Muscle layer of colon (tissue), 2 donors: ENCODE measurements at regions not wholly inside any gene's neighbourhood (a gene's known extent, or its start where the extent isn't known, plus 50 kb on each side); places are given as distances from the start of the nearest gene placed in this dataset.

Experiments used
- H3K27ac ChIP-seq: one replicate; pipeline ENCODE4 v1.7.0; 2013; ENCODE audit warnings: low read depth, mild to moderate bottlenecking, low read length, moderate library complexity
- H3K27me3 ChIP-seq, 2 donors: one replicate each; pipeline ENCODE4 v1.7.0; 2013; ENCODE audit warnings: low read length in 2 of 2, mild to moderate bottlenecking in 2 of 2; ENCODE audit not compliant: insufficient read depth in 2 of 2, control insufficient read depth in 1 of 2
- H3K36me3 ChIP-seq: one replicate; pipeline ENCODE4 v1.7.0; 2013; ENCODE audit warnings: mild to moderate bottlenecking, low read length; ENCODE audit not compliant: insufficient read depth
- H3K4me1 ChIP-seq: one replicate; pipeline ENCODE4 v1.7.0; 2013; ENCODE audit warnings: mild to moderate bottlenecking, low read length; ENCODE audit not compliant: insufficient read depth
- H3K4me3 ChIP-seq, 2 donors: one replicate each; pipeline ENCODE4 v1.7.0; 2013; ENCODE audit warnings: low read length in 2 of 2, low read depth in 1 of 2, mild to moderate bottlenecking in 1 of 2, moderate library complexity in 1 of 2
- H3K9ac ChIP-seq: one replicate; pipeline ENCODE4 v1.7.0; 2013; ENCODE audit warnings: low read length
- H3K9me3 ChIP-seq: one replicate; pipeline ENCODE4 v1.7.0; 2013; ENCODE audit warnings: mild to moderate bottlenecking, low read length
- donor health status: abdominal sarcoma.
- donor health status: Adenocarcinoma of cecum.

- H3K4me1 ChIP-seq, result no peaks in the 10 kb centered on the region
- H3K4me3 ChIP-seq, result no peak overlapping the region
- H3K27ac ChIP-seq, result no peak overlapping the region
- no peaks in the 10 kb centered on the region for H3K27me3 ChIP-seq
- no peaks in the 10 kb centered on the region for H3K36me3 ChIP-seq
- no peak overlapping the region for H3K9ac ChIP-seq
- H3K9me3 ChIP-seq, result no peaks in the 10 kb centered on the region
These were observed 204.8 kb upstream of the NOX3 start for GRCh38 chr6:155660251-155660977.

GRCh38 chr6:155656024-155656423, 200.4 kb upstream of the NOX3 start:
- H3K27ac ChIP-seq, result no peak overlapping the region
- H3K9me3 ChIP-seq, result no peaks in the 10 kb centered on the region
- H3K36me3 ChIP-seq, result no peaks in the 10 kb centered on the region
- no peak overlapping the region for H3K9ac ChIP-seq
- H3K4me1 ChIP-seq, result no peaks in the 10 kb centered on the region
- H3K27me3 ChIP-seq, result no peaks in the 10 kb centered on the region
- H3K4me3 ChIP-seq, result no peak overlapping the region

- Histone ChIP-seq H3K9me3 (no peaks in the 10 kb centered on the region), H3K36me3 (no peaks in the 10 kb centered on the region), H3K27me3 (no peaks in the 10 kb centered on the region), H3K9ac (no peak overlapping the region), H3K4me1 (no peaks in the 10 kb centered on the region), H3K4me3 (no peak overlapping the region), H3K27ac (no peak overlapping the region)
These were observed 198.8 kb upstream of the NOX3 start for GRCh38 chr6:155654474-155654873.

DNA sequence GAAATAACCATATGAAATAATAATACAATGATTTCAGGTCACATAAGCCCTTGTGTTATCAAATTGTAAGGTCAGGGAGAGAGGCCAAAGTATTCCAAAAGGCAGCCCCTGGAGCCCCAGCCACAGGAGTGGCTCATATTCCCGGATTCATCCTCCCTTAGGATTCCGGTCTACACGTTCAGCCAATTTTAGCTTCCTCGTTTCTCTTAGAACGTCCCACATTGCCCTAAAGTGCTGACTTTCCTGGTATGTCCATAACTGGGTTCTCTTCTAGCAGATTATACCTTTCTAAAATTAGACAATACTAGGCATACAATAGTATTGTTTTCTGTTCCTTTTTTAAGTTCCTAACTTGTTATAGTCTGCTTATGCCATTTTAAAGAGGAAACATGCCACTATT, 192.7 kb upstream of the NOX3 start:
- Histone ChIP-seq H3K36me3 (no peaks in the 10 kb centered on the region), H3K9ac (no peak overlapping the region), H3K27me3 (no peaks in the 10 kb centered on the region), H3K4me1 (no peaks in the 10 kb centered on the region), H3K4me3 (no peak overlapping the region), H3K27ac (no peak overlapping the region), H3K9me3 (no peaks in the 10 kb centered on the region)

DNA sequence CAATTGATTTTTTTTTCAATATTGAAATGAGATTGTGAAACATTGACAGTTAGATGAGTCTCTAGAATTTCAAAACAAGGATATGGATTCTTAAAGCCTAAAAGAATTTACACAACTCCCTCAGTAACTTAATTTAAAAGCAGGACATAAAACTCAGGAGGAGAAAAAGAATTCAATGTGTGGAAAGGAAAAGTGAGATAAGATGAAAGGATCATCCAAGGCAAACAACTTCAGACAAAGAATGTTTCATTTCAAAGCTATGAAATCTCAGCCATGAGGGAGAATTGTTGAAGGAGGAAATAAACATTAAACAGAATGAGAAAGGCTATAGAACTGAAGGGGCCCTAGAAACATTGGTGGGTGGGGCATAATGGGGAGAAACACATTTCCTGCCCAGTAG, 191.7 kb upstream of the NOX3 start:
- no peaks in the 10 kb centered on the region for H3K9me3 ChIP-seq
- H3K4me1 ChIP-seq, result no peaks in the 10 kb centered on the region
- H3K27ac ChIP-seq, result no peak overlapping the region
- no peak overlapping the region for H3K4me3 ChIP-seq
- H3K27me3 ChIP-seq, result no peaks in the 10 kb centered on the region
- H3K36me3 ChIP-seq, result no peaks in the 10 kb centered on the region
- no peak overlapping the region for H3K9ac ChIP-seq

- no peak overlapping the region for H3K27ac ChIP-seq
- H3K27me3 ChIP-seq, result no peaks in the 10 kb centered on the region
- H3K9ac ChIP-seq, result no peak overlapping the region
- no peaks in the 10 kb centered on the region for H3K36me3 ChIP-seq
- H3K4me1 ChIP-seq, result no peaks in the 10 kb centered on the region
- no peak overlapping the region for H3K4me3 ChIP-seq
- H3K9me3 ChIP-seq, result no peaks in the 10 kb centered on the region
These were observed 190.8 kb upstream of the NOX3 start for GRCh38 chr6:155646443-155646842.

DNA sequence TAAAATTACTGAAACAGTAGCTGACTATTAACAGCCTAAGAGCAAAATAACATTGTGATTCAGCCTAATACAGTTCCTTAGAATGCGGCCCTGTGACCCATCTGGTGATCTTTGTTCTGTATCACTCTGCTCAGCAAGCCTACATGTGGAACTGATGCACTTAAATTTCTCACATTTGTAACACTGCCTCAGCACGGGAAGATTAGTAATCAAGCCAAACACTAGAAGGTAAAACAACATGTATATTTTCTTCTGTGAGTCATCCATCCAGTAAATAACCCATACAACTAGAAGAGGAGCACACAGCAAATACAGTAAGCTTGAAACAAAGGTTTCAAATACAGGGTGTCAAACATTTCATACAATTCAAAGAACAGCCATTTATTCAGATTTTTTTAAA, 189.7 kb upstream of the NOX3 start:
- no peaks in the 10 kb centered on the region for H3K36me3 ChIP-seq
- no peak overlapping the region for H3K4me3 ChIP-seq
- no peaks in the 10 kb centered on the region for H3K27me3 ChIP-seq
- no peak overlapping the region for H3K27ac ChIP-seq
- no peaks in the 10 kb centered on the region for H3K9me3 ChIP-seq
- H3K4me1 ChIP-seq, result no peaks in the 10 kb centered on the region
- H3K9ac ChIP-seq, result no peak overlapping the region

GRCh38 chr6:155641603-155642002, 186.0 kb upstream of the NOX3 start:
- Histone ChIP-seq H3K9ac (no peak overlapping the region), H3K36me3 (no peaks in the 10 kb centered on the region)

GRCh38 chr6:155638200-155638599, 182.6 kb upstream of the NOX3 start:
- Histone ChIP-seq H3K4me3 (no peak overlapping the region), H3K36me3 (no peaks in the 10 kb centered on the region), H3K27me3 (no peaks in the 10 kb centered on the region)

More at GRCh38 chr6:155641603-155642002, 186.0 kb upstream of the NOX3 start:
- Histone ChIP-seq H3K9me3 (no peaks in the 10 kb centered on the region), H3K27me3 (no peaks in the 10 kb centered on the region), H3K4me1 (no peaks in the 10 kb centered on the region), H3K27ac (no peak overlapping the region), H3K4me3 (no peak overlapping the region)

GRCh38 chr6:155635416-155635815, 179.8 kb upstream of the NOX3 start:
- H3K4me3 ChIP-seq, result no peak overlapping the region

More at GRCh38 chr6:155638200-155638599, 182.6 kb upstream of the NOX3 start:
- H3K4me1 ChIP-seq, result no peaks in the 10 kb centered on the region
- H3K9me3 ChIP-seq, result no peaks in the 10 kb centered on the region
- H3K9ac ChIP-seq, result no peak overlapping the region
- H3K27ac ChIP-seq, result no peak overlapping the region

DNA sequence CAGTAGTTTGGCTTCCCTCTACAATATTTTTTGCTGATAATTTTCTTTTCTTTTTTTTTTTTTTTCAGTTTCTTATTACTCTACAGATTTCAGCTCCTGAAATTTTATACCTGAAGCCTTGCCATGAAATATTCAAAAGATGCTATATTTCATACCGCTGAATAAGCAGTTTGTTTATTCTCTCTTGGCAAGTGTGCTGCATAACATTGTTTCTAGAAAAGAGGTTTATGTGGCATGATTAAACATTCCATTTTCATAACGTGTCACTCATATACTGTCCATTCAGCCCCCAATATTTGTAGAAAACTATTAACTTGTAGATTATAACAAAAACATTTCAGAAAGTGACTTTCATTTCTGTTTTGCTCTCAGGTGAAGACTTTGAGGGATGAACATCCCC, 174.4 kb upstream of the NOX3 start:
- Histone ChIP-seq H3K36me3 (no peaks in the 10 kb centered on the region), H3K9me3 (no peaks in the 10 kb centered on the region), H3K4me1 (no peaks in the 10 kb centered on the region), H3K9ac (no peak overlapping the region), H3K4me3 (no peak overlapping the region), H3K27ac (no peak overlapping the region), H3K27me3 (no peaks in the 10 kb centered on the region)

More at GRCh38 chr6:155635416-155635815, 179.8 kb upstream of the NOX3 start:
- Histone ChIP-seq H3K9ac (no peak overlapping the region), H3K27ac (no peak overlapping the region), H3K4me1 (no peaks in the 10 kb centered on the region), H3K27me3 (no peaks in the 10 kb centered on the region), H3K9me3 (no peaks in the 10 kb centered on the region), H3K36me3 (no peaks in the 10 kb centered on the region)

DNA sequence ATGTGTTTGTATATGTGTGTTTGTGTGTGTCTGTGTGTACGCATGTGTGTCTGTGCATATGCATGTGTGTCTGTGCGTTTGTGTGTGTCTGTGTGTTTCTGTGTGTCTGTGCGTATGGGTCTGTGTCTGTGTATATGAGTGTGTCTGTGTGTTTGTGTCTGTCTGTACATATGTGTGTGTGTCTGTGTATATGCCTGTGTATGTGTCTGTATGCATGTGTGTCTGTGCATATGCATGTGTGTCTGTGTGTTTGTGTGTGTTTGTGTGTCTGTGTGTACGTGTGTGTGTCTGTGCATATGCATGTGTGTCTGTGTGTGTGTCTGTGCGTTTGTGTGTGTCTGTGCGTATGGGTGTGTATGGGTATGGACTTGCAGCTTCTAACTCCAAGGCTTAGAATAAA, 174.0 kb upstream of the NOX3 start:
- Histone ChIP-seq H3K9ac (no peak overlapping the region), H3K9me3 (no peaks in the 10 kb centered on the region), H3K4me1 (no peaks in the 10 kb centered on the region), H3K36me3 (no peaks in the 10 kb centered on the region), H3K27me3 (no peaks in the 10 kb centered on the region), H3K27ac (no peak overlapping the region), H3K4me3 (no peak overlapping the region)
